PC-9 (cell line): ENCODE measurements at regions not wholly inside any gene's neighbourhood (a gene's known extent, or its start where the extent isn't known, plus 50 kb on each side); places are given as distances from the start of the nearest gene placed in this dataset.

ENCODE experiments used
- BruUV-seq: library from RNA; stranded (reverse); fragments of 400-500 nt; replicated peaks from 2 replicates; lab custom pipeline; 2021; lab: Mats Ljungman, UMichigan
- CTCF ChIA-PET: fragments of 300-600 bp; sonication (Branson Sonifier 250); formaldehyde crosslinking; loops from one replicate; lab custom pipeline; 2022; ENCODE audit warnings: antibody characterized with exemption; lab: Charles Lee
- POLR2A ChIA-PET: fragments of 300-600 bp; sonication (Branson Sonifier 250); formaldehyde crosslinking; loops from one replicate; lab custom pipeline; 2022; ENCODE audit warnings: antibody characterized with exemption; ENCODE audit not compliant: unreplicated experiment; lab: Charles Lee
- DNase-seq, 2 experiments: peaks; one replicate each; pipeline versions ENCODE4 v3.0.0 to v3.0.0-alpha.2; 2015 to 2022; ENCODE audit warnings: mixed read lengths in 1 of 2
- H2AFZ ChIP-seq: fragments of 200-600 bp; sonication (generic); 2 replicates; pipeline ENCODE4 v1.8.1; 2017; ENCODE audit warnings: antibody characterized with exemption
- H3F3A ChIP-seq: fragments of 200-600 bp; sonication (generic); 2 replicates; pipeline ENCODE4 v1.8.1; 2017; ENCODE audit warnings: antibody characterized with exemption, mild to moderate bottlenecking, low read depth; ENCODE audit not compliant: insufficient read depth
- H3K27ac ChIP-seq: fragments of 200-600 bp; sonication (generic); 2 replicates; pipeline ENCODE4 v1.6.1; 2016; ENCODE audit warnings: mixed run types
- H3K27me3 ChIP-seq: fragments of 200-600 bp; sonication (generic); 2 replicates; pipeline ENCODE4 v1.6.1; 2016; ENCODE audit warnings: low read depth, mixed run types; ENCODE audit not compliant: insufficient read depth
- H3K36me3 ChIP-seq: fragments of 200-600 bp; sonication (generic); 2 replicates; pipeline ENCODE4 v1.6.1; 2016; ENCODE audit warnings: low read depth, mixed run types
- H3K4me1 ChIP-seq: fragments of 200-600 bp; sonication (generic); replicated peaks from 2 replicates; pipeline ENCODE4 v1.6.1; 2016; ENCODE audit warnings: mixed run types; ENCODE audit not compliant: insufficient read depth
- H3K4me2 ChIP-seq: fragments of 200-600 bp; sonication (generic); 2 replicates; pipeline ENCODE4 v1.6.1; 2017; ENCODE audit warnings: mixed run types
- H3K4me3 ChIP-seq: fragments of 200-600 bp; sonication (generic); 2 replicates; pipeline ENCODE4 v1.6.1; 2016; ENCODE audit warnings: mixed run types
- H3K79me2 ChIP-seq: fragments of 200-600 bp; sonication (generic); 2 replicates; pipeline ENCODE4 v1.6.1; 2017; ENCODE audit warnings: low read depth, mixed run types
- H3K9me2 ChIP-seq: fragments of 200-600 bp; sonication (generic); 2 replicates; pipeline ENCODE4 v1.8.1; 2017; ENCODE audit warnings: mild to moderate bottlenecking; ENCODE audit not compliant: insufficient read depth
- H3K9me3 ChIP-seq: fragments of 200-600 bp; sonication (generic); 2 replicates; pipeline ENCODE4 v1.8.1; 2016; ENCODE audit warnings: low read depth; ENCODE audit not compliant: insufficient read depth
- H4K20me1 ChIP-seq: fragments of 200-600 bp; sonication (generic); 2 replicates; pipeline ENCODE4 v1.8.1; 2017; ENCODE audit not compliant: insufficient read depth
- CTCF ChIP-seq: fragments of 200-600 bp; sonication (generic); conservative IDR thresholded peaks from 2 replicates; pipeline ENCODE4 v1.6.1; 2017; ENCODE audit warnings: mixed run types, antibody characterized with exemption, mild to moderate bottlenecking, moderate library complexity
- EZH2 ChIP-seq: fragments of 200-600 bp; sonication (generic); IDR thresholded peaks from 2 replicates; pipeline ENCODE4 v1.8.0; 2017; ENCODE audit warnings: antibody characterized with exemption, low read depth
- intact Hi-C: fragments of 100-400 bp; cut with micrococcal nuclease; formaldehyde crosslinking; loops from one replicate; pipeline ENCODE4 v1.10.0; 2022; ENCODE audit not compliant: unreplicated experiment

GRCh38 chr12:78398750-78399149, 465.8 kb upstream of the SYT1 start:
- Histone ChIP-seq H3K9me3 (no peaks in the 10 kb centered on the region), H3K27ac (no peak overlapping the region), H3K27me3 (no peaks in the 10 kb centered on the region), H3K9me2 (no peaks in the 10 kb centered on the region), H3K4me3 (no peak overlapping the region), H2AFZ (no peak overlapping the region), H3K4me1 (no peaks in the 10 kb centered on the region), H3K4me2 (no peak overlapping the region), H4K20me1 (no peaks in the 10 kb centered on the region), H3F3A (no peaks in the 10 kb centered on the region), H3K36me3 (no peaks in the 10 kb centered on the region), H3K79me2 (no peaks in the 10 kb centered on the region)
- no peak for DNase-seq
- ChIA-PET POLR2A (no interaction called here), CTCF (no interaction called here)
- intact Hi-C loops: no loop called here
- BruUV-seq: no TSS peak
- TF ChIP-seq CTCF (no peak), EZH2 (no peak)

GRCh38 chr12:78402366-78403134, 462.0 kb upstream of the SYT1 start:
- no peak overlapping the region for H3K27ac ChIP-seq
- ChIA-PET POLR2A (no interaction called here), CTCF (no interaction called here)
- BruUV-seq: no TSS peak
- no peaks in the 10 kb centered on the region for H4K20me1 ChIP-seq
- intact Hi-C loops: no loop called here
- no peaks in the 10 kb centered on the region for H3K79me2 ChIP-seq
- H3K9me2 ChIP-seq: no peaks in the 10 kb centered on the region
- TF ChIP-seq CTCF (no peak), EZH2 (no peak)
- no peaks in the 10 kb centered on the region for H3K27me3 ChIP-seq
- no peaks in the 10 kb centered on the region for H3K9me3 ChIP-seq
- no peaks in the 10 kb centered on the region for H3K4me1 ChIP-seq
- H2AFZ ChIP-seq: no peak overlapping the region
- H3K4me2 ChIP-seq: no peak overlapping the region
- no peaks in the 10 kb centered on the region for H3K36me3 ChIP-seq
- no peak for DNase-seq
- H3K4me3 ChIP-seq: no peak overlapping the region
- no peaks in the 10 kb centered on the region for H3F3A ChIP-seq

- no peaks in the 10 kb centered on the region for H3K36me3 ChIP-seq
- no peaks in the 10 kb centered on the region for H3K4me1 ChIP-seq
- BruUV-seq: no TSS peak
- POLR2A ChIA-PET: no interaction called here
- DNase-seq: no peak
- CTCF ChIA-PET: no interaction called here
- no peaks in the 10 kb centered on the region for H3K27me3 ChIP-seq
- no peak for TF ChIP-seq CTCF
- no peak for TF ChIP-seq EZH2
- no peaks in the 10 kb centered on the region for H3K79me2 ChIP-seq
- intact Hi-C loops: no loop called here
- H3K9me3 ChIP-seq: no peaks in the 10 kb centered on the region
- no peak overlapping the region for H3K27ac ChIP-seq
- no peak overlapping the region for H2AFZ ChIP-seq
- no peaks in the 10 kb centered on the region for H3F3A ChIP-seq
- H3K9me2 ChIP-seq: no peaks in the 10 kb centered on the region
- no peak overlapping the region for H3K4me2 ChIP-seq
- no peaks in the 10 kb centered on the region for H4K20me1 ChIP-seq
- no peak overlapping the region for H3K4me3 ChIP-seq
Measured at GRCh38 chr12:78403136-78403535, 461.4 kb upstream of the SYT1 start.
